GM23248 (cell line): ENCODE measurements at regions not wholly inside any gene's neighbourhood (a gene's known extent, or its start where the extent isn't known, plus 50 kb on each side); places are given as distances from the start of the nearest gene placed in this dataset.

ENCODE experiments used
- DNase-seq: peaks from one replicate; pipeline ENCODE4 v3.0.0-alpha.2; 2015
- H2AFZ ChIP-seq: fragments of 200-600 bp; sonication (generic); 2 replicates; pipeline ENCODE4 v1.6.1; 2016; ENCODE audit warnings: antibody characterized with exemption
- H3F3A ChIP-seq: fragments of 200-600 bp; sonication (generic); 2 replicates; pipeline ENCODE4 v1.6.1; 2016; ENCODE audit warnings: mild to moderate bottlenecking, antibody characterized with exemption, mixed run types; ENCODE audit not compliant: insufficient read depth
- H3K27ac ChIP-seq: fragments of 200-600 bp; sonication (generic); 2 replicates; pipeline ENCODE4 v1.5.1; 2016; ENCODE audit warnings: mild to moderate bottlenecking
- H3K27me3 ChIP-seq: fragments of 200-600 bp; sonication (generic); replicated peaks from 2 replicates; pipeline ENCODE4 v1.6.1; 2016; ENCODE audit warnings: mild to moderate bottlenecking; ENCODE audit not compliant: insufficient read depth
- H3K36me3 ChIP-seq: fragments of 200-600 bp; sonication (generic); 2 replicates; pipeline ENCODE4 v1.6.1; 2016; ENCODE audit warnings: low read depth, mild to moderate bottlenecking
- H3K4me1 ChIP-seq: fragments of 200-600 bp; sonication (generic); 2 replicates; pipeline ENCODE4 v1.6.1; 2016; ENCODE audit warnings: mild to moderate bottlenecking; ENCODE audit not compliant: insufficient read depth
- H3K4me2 ChIP-seq: fragments of 200-600 bp; sonication (generic); one replicate; pipeline ENCODE4 v1.6.1; 2016; ENCODE audit warnings: mild to moderate bottlenecking; ENCODE audit not compliant: unreplicated experiment
- H3K4me3 ChIP-seq: fragments of 200-600 bp; sonication (generic); 2 replicates; pipeline ENCODE4 v1.5.1; 2016; ENCODE audit warnings: mild to moderate bottlenecking
- H3K79me2 ChIP-seq: fragments of 200-600 bp; sonication (generic); 2 replicates; pipeline ENCODE4 v1.6.1; 2016; ENCODE audit warnings: mild to moderate bottlenecking; ENCODE audit not compliant: insufficient read depth
- H3K9ac ChIP-seq: fragments of 200-600 bp; sonication (generic); 2 replicates; pipeline ENCODE4 v1.6.1; 2016; ENCODE audit warnings: mild to moderate bottlenecking
- H3K9me2 ChIP-seq: fragments of 200-600 bp; sonication (generic); 2 replicates; pipeline ENCODE4 v1.6.1; 2016; ENCODE audit warnings: mixed run types, mild to moderate bottlenecking, moderate library complexity; ENCODE audit not compliant: insufficient read depth
- H3K9me3 ChIP-seq: fragments of 200-600 bp; sonication (generic); one replicate; pipeline ENCODE4 v1.6.1; 2017; ENCODE audit warnings: low read depth
- H4K20me1 ChIP-seq: fragments of 200-600 bp; sonication (generic); 2 replicates; pipeline ENCODE4 v1.6.0; 2016; ENCODE audit not compliant: insufficient read depth
- EZH2 ChIP-seq: fragments of 200-600 bp; sonication (generic); IDR thresholded peaks from 2 replicates; pipeline ENCODE4 v1.6.1; 2018; ENCODE audit warnings: antibody characterized with exemption, mild to moderate bottlenecking; ENCODE audit not compliant: insufficient read depth, poor library complexity, severe bottlenecking
- EZH2phosphoT487 ChIP-seq: fragments of 200-600 bp; sonication (generic); IDR thresholded peaks from 2 replicates; pipeline ENCODE4 v1.6.1; 2018; ENCODE audit warnings: antibody characterized with exemption, moderate library complexity, mild to moderate bottlenecking, low read depth; ENCODE audit not compliant: insufficient read depth
- WGBS, 2 experiments: methylation state at CpG; one replicate each; pipeline ENCODE4 v1.1.6; 2015 to 2017; ENCODE audit warnings: low lambda C conversion rate in 2 of 2, low coverage in 1 of 2; ENCODE audit errors: missing lambda C conversion rate in 2 of 2; 5-methylcytosine and 5-hydroxymethylcytosine counted together
- in situ Hi-C: fragments of 300-500 bp; cut with MboI; formaldehyde crosslinking; loops from 2 replicates; pipeline ENCODE4 v1.15.0; 2020

- Histone ChIP-seq H3K9ac (no peak overlapping the region), H3K27ac (no peak overlapping the region), H3K36me3 (no peaks in the 10 kb centered on the region), H3K4me2 (no peak overlapping the region), H3K4me1 (peaks cover 21% of the 10 kb centered on the region), H2AFZ (no peak overlapping the region), H3K79me2 (no peaks in the 10 kb centered on the region), H3K27me3 (no peaks in the 10 kb centered on the region), H3K9me3 (no peaks in the 10 kb centered on the region), H4K20me1 (no peaks in the 10 kb centered on the region), H3K9me2 (no peaks in the 10 kb centered on the region), H3K4me3 (no peak overlapping the region), H3F3A (peaks cover 24% of the 10 kb centered on the region)
- in situ Hi-C loops, result no loop called here
- no peak for DNase-seq
- WGBS, 2 experiments, result 79 to 82% methylated on average over 3 of the region's 3 CpGs
- no peak for TF ChIP-seq EZH2phosphoT487
- no peak for TF ChIP-seq EZH2
Observed at GRCh38 chr7:36029853-36030515, 123.1 kb upstream of the EEPD1 start.

DNA sequence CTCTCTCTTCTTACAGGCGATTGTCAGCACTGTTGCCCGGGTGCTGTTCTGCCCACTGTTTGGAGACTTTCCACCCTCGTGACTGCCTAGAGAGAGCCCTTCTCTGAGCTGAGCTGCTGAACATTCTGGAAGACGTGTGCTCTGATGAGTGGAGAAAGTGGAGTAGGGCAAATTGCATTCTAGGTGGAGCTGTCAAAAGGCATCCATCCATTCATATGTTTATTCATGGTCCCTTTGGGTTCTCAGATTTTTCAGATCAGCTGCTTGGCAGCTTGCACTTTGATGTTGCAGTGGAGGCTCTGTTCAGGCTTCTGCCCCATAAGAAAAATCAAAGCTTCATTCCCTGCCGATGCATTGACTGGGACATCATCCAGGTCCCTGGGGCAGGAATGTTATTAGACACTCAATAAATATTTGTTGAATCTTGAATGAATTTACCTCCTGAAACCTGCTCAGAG, 120.7 kb upstream of the EEPD1 start:
- no peak for TF ChIP-seq EZH2phosphoT487
- no peak for TF ChIP-seq EZH2
- 8 to 13% methylated on average over 5 of the region's 5 CpGs for WGBS, 2 experiments

GRCh38 chr7:36034020-36034419, 119.0 kb upstream of the EEPD1 start:
- DNase-seq, result peak; percentile 96
- in situ Hi-C loops, result no loop called here
- H3K27ac ChIP-seq, result no peak overlapping the region
- no peaks in the 10 kb centered on the region for H3K27me3 ChIP-seq
- peaks cover 30% of the 10 kb centered on the region for H3K4me1 ChIP-seq
- no peak overlapping the region for H3K9ac ChIP-seq
- no peaks in the 10 kb centered on the region for H3K36me3 ChIP-seq
- H3K79me2 ChIP-seq, result no peaks in the 10 kb centered on the region
- H3K9me2 ChIP-seq, result no peaks in the 10 kb centered on the region
- no peak overlapping the region for H3K4me3 ChIP-seq
- no peaks in the 10 kb centered on the region for H3K9me3 ChIP-seq
- H3K4me2 ChIP-seq, result no peak overlapping the region
- H4K20me1 ChIP-seq, result no peaks in the 10 kb centered on the region
- no peak overlapping the region for H2AFZ ChIP-seq
- H3F3A ChIP-seq, result peaks cover 30% of the 10 kb centered on the region
- TF ChIP-seq EZH2phosphoT487 (no peak), EZH2 (no peak)
- 9 to 27% methylated on average over 4 of the region's 4 CpGs for WGBS, 2 experiments

More for the DNA sequence above, 120.7 kb upstream of the EEPD1 start:
- H4K20me1 ChIP-seq, result no peaks in the 10 kb centered on the region
- peak; percentile 62 for DNase-seq
- no peaks in the 10 kb centered on the region for H3K36me3 ChIP-seq
- H2AFZ ChIP-seq, result no peak overlapping the region; the same call in 1 of the 2 replicates
- no peak overlapping the region for H3K4me3 ChIP-seq
- H3K79me2 ChIP-seq, result no peaks in the 10 kb centered on the region
- H3K27me3 ChIP-seq, result no peaks in the 10 kb centered on the region
- H3K27ac ChIP-seq, result no peak overlapping the region
- in situ Hi-C loops, result no loop called here
- no peaks in the 10 kb centered on the region for H3K9me2 ChIP-seq
- peaks cover 28% of the 10 kb centered on the region for H3F3A ChIP-seq
- H3K9me3 ChIP-seq, result no peaks in the 10 kb centered on the region
- peak overlapping the region; percentile 56 for H3K4me2 ChIP-seq
- peaks cover 27% of the 10 kb centered on the region for H3K4me1 ChIP-seq
- no peak overlapping the region for H3K9ac ChIP-seq

DNA sequence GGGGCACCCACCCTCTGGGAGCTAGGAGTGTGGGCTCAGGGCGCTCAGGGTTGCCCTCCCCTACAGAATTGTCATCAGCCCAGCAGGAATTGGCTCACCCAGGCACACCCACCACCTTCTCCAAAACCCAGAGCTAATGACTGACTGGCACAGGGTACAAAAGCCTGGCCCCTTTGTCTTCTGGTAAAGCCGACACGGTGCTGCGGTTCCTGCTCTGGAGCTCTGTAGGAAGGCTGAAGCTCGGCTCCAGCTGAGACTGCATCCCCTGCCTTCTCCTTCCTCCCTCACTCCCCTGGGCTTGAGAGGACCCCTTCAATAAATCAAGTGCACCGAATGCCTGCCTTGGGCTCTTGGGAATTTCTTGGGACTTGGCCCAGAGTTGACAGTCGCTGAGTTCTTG, 117.9 kb upstream of the EEPD1 start:
- TF ChIP-seq EZH2 (no peak), EZH2phosphoT487 (no peak)
- Histone ChIP-seq H3K79me2 (no peaks in the 10 kb centered on the region), H3K9ac (no peak overlapping the region), H3K4me1 (peaks cover 30% of the 10 kb centered on the region), H3K9me3 (no peaks in the 10 kb centered on the region), H3K4me2 (no peak overlapping the region), H3K4me3 (no peak overlapping the region), H4K20me1 (no peaks in the 10 kb centered on the region), H3K36me3 (no peaks in the 10 kb centered on the region), H3K27ac (no peak overlapping the region), H3F3A (peaks cover 30% of the 10 kb centered on the region), H3K27me3 (no peaks in the 10 kb centered on the region), H3K9me2 (no peaks in the 10 kb centered on the region), H2AFZ (no peak overlapping the region)
- DNase-seq, result no peak
- WGBS, 2 experiments, result 73 to 77% methylated on average over 7 of the region's 7 CpGs
- in situ Hi-C loops, result no loop called here
